OCI-M2 (cell line): ENCODE measurements at regions not wholly inside any gene's neighbourhood (a gene's known extent, or its start where the extent isn't known, plus 50 kb on each side); places are given as distances from the start of the nearest gene placed in this dataset.

Source experiments
- DNase-seq: peaks from one replicate; lab custom pipeline; 2025; ENCODE audit not compliant: unreplicated experiment; lab: John Stamatoyannopoulos, UW

- no peak for DNase-seq
Observed at GRCh38 chr5:17888155-17888554, 253.9 kb downstream of the TAF11L14 start.

- no peak for DNase-seq
Observed at GRCh38 chr5:17890501-17890900, 256.2 kb downstream of the TAF11L14 start.

- DNase-seq: no peak
Observed at GRCh38 chr5:17891881-17892280, 257.6 kb downstream of the TAF11L14 start.

- no peak for DNase-seq
Observed at GRCh38 chr5:17893026-17893635, 258.9 kb downstream of the TAF11L14 start.

- no peak for DNase-seq
Observed at GRCh38 chr5:17895288-17896033, 261.2 kb downstream of the TAF11L14 start.

- no peak for DNase-seq
Observed at GRCh38 chr5:17896605-17897004, 262.3 kb downstream of the TAF11L14 start.

GRCh38 chr5:17897776-17898175, 263.5 kb downstream of the TAF11L14 start:
- DNase-seq: no peak

GRCh38 chr5:17898766-17899165, 264.5 kb downstream of the TAF11L14 start:
- DNase-seq: no peak

GRCh38 chr5:17907094-17907493, 272.8 kb downstream of the TAF11L14 start:
- no peak for DNase-seq

GRCh38 chr5:17910318-17910717, 276.1 kb downstream of the TAF11L14 start:
- no peak for DNase-seq

GRCh38 chr5:17912794-17913193, 278.5 kb downstream of the TAF11L14 start:
- no peak for DNase-seq

GRCh38 chr5:17916446-17916845, 282.2 kb downstream of the TAF11L14 start:
- no peak for DNase-seq

- DNase-seq: no peak
Observed at GRCh38 chr5:17917465-17917864, 283.2 kb downstream of the TAF11L14 start.

- DNase-seq: no peak
Observed at GRCh38 chr5:17918373-17919104, 284.3 kb downstream of the TAF11L14 start.

GRCh38 chr5:17925276-17925675, 291.0 kb downstream of the TAF11L14 start:
- DNase-seq: no peak

- DNase-seq: no peak
Observed at GRCh38 chr5:17928581-17928981, 294.3 kb downstream of the TAF11L14 start.

GRCh38 chr5:17929171-17929570, 294.9 kb downstream of the TAF11L14 start:
- DNase-seq: no peak

GRCh38 chr5:17930346-17930745, 296.1 kb downstream of the TAF11L14 start:
- DNase-seq: no peak

GRCh38 chr5:17944046-17944445, 309.8 kb downstream of the TAF11L14 start:
- DNase-seq: no peak

GRCh38 chr5:17947029-17947428, 312.8 kb downstream of the TAF11L14 start:
- DNase-seq: no peak

GRCh38 chr5:17951392-17952169, 317.3 kb downstream of the TAF11L14 start:
- DNase-seq: no peak
